ENCODE measurements at regions not wholly inside any gene's neighbourhood (a gene's known extent, or its start where the extent isn't known, plus 50 kb on each side); places are given as distances from the start of the nearest gene placed in this dataset.

- Histone ChIP-seq H3K27ac (replicated peaks) (no peak overlapping the region), H3K27me3 (ENCODE audit: insufficient read depth, poor library complexity, severe bottlenecking) (no peaks in the 10 kb centered on the region), H3K4me3 (replicated peaks; ENCODE audit: insufficient read depth, low read length) (no peak overlapping the region)
- DNase-seq (ENCODE audit: low read depth in 1 of 2, low spot score in 1 of 2): no peak
- no peak for TF ChIP-seq GABPA (IDR thresholded peaks at IDR 0.05; ENCODE audit: low read depth)
- no peak for TF ChIP-seq REST (IDR thresholded peaks at IDR 0.05; ENCODE audit: insufficient replicate concordance, low read depth)
- no peak for TF ChIP-seq CTCF (IDR thresholded peaks at IDR 0.05; ENCODE audit: insufficient read depth, low read length)
- no peak for TF ChIP-seq POLR2AphosphoS5 (IDR thresholded peaks at IDR 0.05; ENCODE audit: low read depth)
- TF ChIP-seq SPI1 (IDR thresholded peaks at IDR 0.05; ENCODE audit: borderline replicate concordance, low read depth): no peak
These were observed 427.6 kb downstream of the SETD4 start for GRCh38 chr21:35632711-35633110.

GRCh38 chr21:35628316-35628715 lies 432.0 kb downstream of the SETD4 start:
- Histone ChIP-seq H3K4me3 (replicated peaks; ENCODE audit: insufficient read depth, low read length) (no peak overlapping the region), H3K27me3 (ENCODE audit: insufficient read depth, poor library complexity, severe bottlenecking) (peaks cover 2% of the 10 kb centered on the region), H3K27ac (replicated peaks) (no peak overlapping the region)
- TF ChIP-seq SPI1 (IDR thresholded peaks at IDR 0.05; ENCODE audit: borderline replicate concordance, low read depth) (no peak), REST (IDR thresholded peaks at IDR 0.05; ENCODE audit: insufficient replicate concordance, low read depth) (no peak), CTCF (IDR thresholded peaks at IDR 0.05; ENCODE audit: insufficient read depth, low read length) (no peak), GABPA (IDR thresholded peaks at IDR 0.05; ENCODE audit: low read depth) (no peak), POLR2AphosphoS5 (IDR thresholded peaks at IDR 0.05; ENCODE audit: low read depth) (no peak)
- no peak for DNase-seq (ENCODE audit: low read depth in 1 of 2, low spot score in 1 of 2)

GRCh38 chr21:35627462-35627861 lies 432.9 kb downstream of the SETD4 start:
- TF ChIP-seq POLR2AphosphoS5 (IDR thresholded peaks at IDR 0.05; ENCODE audit: low read depth): no peak
- no peak for TF ChIP-seq GABPA (IDR thresholded peaks at IDR 0.05; ENCODE audit: low read depth)
- TF ChIP-seq SPI1 (IDR thresholded peaks at IDR 0.05; ENCODE audit: borderline replicate concordance, low read depth): no peak
- no peak for TF ChIP-seq REST (IDR thresholded peaks at IDR 0.05; ENCODE audit: insufficient replicate concordance, low read depth)
- TF ChIP-seq CTCF (IDR thresholded peaks at IDR 0.05; ENCODE audit: insufficient read depth, low read length): no peak
- H3K27me3 ChIP-seq (ENCODE audit: insufficient read depth, poor library complexity, severe bottlenecking): peaks cover 2% of the 10 kb centered on the region
- DNase-seq (ENCODE audit: low read depth in 1 of 2, low spot score in 1 of 2): no peak
- H3K27ac ChIP-seq (replicated peaks): no peak overlapping the region
- H3K4me3 ChIP-seq (replicated peaks; ENCODE audit: insufficient read depth, low read length): no peak overlapping the region

Data from HL-60 (cell line).